ENCODE measurements at regions not wholly inside any gene's neighbourhood (a gene's known extent, or its start where the extent isn't known, plus 50 kb on each side); places are given as distances from the start of the nearest gene placed in this dataset.
"Not testable (repeated sequence)": the region's sequence is repeated elsewhere in the genome, so short reads cannot be mapped to it uniquely, and the experiment has no call there.

DNA sequence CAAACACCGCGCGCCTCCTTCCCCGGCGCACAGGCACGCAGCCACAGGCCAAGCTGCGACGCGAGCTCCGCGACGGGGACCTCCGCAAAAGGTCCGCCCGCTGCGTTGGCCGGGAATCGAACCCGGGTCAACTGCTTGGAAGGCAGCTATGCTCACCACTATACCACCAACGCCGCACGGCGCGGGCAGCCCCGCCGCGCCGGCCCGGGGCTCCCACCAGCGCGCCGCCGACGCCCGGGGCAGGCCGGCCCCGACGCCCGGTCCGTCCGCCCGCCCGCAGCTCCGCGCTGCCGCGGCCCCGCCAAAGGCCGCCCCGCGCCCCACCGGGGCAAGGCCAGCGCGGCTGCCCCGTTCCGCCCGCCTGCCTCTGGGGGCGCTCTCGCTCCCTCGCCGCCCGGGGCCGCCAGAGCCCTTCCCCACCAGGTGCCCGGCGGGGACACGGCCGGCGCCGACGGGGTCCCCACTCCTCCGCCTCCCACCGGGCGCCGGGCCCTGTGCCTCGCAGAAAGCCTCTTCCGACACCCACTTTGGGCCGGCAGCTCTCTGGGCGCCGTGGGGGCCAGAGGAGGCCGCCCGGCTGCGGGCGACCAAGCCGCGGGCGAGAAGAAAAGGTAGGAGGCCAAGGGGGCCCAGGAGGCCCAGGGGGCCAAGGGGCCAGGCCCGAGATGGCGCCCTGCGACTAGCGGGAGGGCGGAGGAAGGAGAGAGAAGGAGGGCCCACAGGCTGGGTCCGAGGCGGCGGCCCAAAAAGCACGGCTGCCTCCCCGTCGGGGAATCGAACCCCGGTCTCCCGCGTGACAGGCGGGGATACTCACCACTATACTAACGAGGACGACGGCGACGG lies 50.2 kb upstream of the FCGR2A start:
- DNase-seq: not testable (repeated sequence)

DNA sequence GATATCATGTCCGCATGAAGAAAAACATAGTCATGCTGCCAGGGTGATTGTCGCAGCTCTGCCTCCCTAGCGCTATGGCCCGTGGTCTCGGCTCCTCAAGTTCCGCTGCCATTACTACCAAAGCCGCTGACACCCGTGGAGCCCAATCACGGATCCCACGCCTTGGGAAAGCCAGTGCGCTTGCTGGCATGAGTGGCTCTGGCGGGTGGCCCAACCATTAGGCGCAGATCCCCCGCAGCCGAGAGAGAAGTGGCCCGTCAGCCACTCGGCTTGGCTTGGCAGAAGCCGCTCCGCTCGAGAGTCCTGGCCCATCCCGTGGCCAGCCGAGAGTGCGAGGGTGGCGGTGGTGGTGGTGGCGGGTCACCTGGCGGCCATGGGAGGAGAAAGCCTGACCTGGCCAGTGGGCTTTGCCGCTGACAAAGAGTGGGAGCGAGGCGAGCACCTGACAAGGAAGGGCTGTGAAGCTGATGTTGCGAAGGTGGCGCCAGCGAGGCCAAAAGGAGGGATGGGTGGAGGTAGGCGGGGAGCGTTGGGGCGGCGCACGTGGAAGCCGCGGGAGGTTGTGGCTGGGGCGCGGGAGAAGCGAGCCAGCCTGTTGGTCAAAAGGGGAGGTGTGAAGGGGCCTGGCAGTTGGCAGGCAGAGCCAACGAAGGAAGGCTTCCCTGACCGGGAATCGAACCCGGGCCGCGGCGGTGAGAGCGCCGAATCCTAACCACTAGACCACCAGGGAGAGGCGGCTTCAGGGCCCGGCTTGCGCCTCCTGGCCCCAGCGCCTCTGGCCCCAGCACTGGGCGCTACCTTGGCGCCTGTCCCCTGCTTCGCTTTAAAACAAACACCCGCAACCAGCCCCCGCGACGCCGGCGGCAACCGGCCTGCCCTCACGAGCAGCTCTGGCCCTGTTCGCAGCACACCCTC lies 51.0 kb upstream of the FCGR2A start:
- DNase-seq: not testable (repeated sequence)

DNA sequence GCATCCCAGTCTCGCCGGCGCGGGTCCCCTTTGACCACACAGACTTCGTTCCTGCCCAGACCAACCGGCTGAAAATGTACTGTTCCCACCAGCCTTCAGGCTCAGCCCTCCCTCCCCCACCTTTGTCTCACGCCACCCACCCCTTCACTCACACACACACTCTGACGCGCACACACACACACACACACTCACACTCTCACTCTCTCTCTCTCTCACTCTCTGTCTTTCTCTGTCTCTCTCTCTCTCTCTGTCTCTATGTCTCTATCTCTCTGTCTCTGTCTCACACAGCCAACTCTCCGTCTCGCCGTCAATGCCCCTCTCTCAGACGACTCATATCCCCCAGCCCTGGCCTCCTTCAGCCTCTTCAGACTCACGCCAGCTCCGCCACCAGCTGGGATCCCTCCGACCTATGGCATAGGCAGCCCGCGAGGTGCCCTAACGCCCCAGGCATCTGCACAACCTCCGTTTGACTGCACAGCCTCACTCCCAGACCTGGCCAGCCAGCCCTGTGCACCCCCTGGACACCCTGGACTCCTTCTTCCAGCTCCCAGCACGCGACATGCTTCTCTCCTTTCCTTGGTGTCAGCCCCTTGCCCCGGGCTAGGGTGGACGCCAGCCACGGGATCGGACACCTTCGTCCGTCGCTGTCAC lies 53.4 kb upstream of the FCGR2A start:
- not testable (repeated sequence) for DNase-seq

DNA sequence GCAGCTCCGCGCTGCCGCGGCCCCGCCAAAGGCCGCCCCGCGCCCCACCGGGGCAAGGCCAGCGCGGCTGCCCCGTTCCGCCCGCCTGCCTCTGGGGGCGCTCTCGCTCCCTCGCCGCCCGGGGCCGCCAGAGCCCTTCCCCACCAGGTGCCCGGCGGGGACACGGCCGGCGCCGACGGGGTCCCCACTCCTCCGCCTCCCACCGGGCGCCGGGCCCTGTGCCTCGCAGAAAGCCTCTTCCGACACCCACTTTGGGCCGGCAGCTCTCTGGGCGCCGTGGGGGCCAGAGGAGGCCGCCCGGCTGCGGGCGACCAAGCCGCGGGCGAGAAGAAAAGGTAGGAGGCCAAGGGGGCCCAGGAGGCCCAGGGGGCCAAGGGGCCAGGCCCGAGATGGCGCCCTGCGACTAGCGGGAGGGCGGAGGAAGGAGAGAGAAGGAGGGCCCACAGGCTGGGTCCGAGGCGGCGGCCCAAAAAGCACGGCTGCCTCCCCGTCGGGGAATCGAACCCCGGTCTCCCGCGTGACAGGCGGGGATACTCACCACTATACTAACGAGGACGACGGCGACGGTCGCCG lies 57.4 kb upstream of the FCGR2A start:
- not testable (repeated sequence) for DNase-seq

DNA sequence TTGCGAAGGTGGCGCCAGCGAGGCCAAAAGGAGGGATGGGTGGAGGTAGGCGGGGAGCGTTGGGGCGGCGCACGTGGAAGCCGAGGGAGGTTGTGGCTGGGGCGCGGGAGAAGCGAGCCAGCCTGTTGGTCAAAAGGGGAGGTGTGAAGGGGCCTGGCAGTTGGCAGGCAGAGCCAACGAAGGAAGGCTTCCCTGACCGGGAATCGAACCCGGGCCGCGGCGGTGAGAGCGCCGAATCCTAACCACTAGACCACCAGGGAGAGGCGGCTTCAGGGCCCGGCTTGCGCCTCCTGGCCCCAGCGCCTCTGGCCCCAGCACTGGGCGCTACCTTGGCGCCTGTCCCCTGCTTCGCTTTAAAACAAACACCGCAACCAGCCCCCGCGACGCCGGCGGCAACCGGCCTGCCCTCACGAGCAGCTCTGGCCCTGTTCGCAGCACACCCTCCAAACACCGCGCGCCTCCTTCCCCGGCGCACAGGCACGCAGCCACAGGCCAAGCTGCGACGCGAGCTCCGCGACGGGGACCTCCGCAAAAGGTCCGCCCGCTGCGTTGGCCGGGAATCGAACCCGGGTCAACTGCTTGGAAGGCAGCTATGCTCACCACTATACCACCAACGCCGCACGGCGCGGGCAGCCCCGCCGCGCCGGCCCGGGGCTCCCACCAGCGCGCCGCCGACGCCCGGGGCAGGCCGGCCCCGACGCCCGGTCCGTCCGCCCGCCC lies 58.1 kb upstream of the FCGR2A start:
- DNase-seq: not testable (repeated sequence)

DNA sequence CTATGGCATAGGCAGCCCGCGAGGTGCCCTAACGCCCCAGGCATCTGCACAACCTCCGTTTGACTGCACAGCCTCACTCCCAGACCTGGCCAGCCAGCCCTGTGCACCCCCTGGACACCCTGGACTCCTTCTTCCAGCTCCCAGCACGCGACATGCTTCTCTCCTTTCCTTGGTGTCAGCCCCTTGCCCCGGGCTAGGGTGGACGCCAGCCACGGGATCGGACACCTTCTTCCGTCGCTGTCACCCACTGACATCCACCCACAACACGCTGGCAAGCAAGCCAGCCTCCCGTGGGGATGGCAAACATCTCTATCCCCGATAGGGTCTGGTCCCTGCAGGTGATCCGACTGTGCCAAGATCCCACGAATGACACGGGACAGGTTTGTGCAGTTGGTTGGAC lies 60.5 kb upstream of the FCGR2A start:
- DNase-seq: peak; percentile 12

DNA sequence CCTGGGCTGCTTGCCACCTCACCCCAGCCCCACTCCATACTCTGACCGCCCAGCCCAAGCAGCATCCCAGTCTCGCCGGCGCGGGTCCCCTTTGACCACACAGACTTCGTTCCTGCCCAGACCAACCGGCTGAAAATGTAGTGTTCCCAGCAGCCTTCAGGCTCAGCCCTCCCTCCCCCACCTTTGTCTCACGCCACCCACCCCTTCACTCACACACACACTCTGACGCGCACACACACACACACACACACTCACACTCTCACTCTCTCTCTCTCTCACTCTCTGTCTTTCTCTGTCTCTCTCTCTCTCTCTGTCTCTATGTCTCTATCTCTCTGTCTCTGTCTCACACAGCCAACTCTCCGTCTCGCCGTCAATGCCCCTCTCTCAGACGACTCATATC lies 61.0 kb upstream of the FCGR2A start:
- DNase-seq: not testable (repeated sequence)

DNA sequence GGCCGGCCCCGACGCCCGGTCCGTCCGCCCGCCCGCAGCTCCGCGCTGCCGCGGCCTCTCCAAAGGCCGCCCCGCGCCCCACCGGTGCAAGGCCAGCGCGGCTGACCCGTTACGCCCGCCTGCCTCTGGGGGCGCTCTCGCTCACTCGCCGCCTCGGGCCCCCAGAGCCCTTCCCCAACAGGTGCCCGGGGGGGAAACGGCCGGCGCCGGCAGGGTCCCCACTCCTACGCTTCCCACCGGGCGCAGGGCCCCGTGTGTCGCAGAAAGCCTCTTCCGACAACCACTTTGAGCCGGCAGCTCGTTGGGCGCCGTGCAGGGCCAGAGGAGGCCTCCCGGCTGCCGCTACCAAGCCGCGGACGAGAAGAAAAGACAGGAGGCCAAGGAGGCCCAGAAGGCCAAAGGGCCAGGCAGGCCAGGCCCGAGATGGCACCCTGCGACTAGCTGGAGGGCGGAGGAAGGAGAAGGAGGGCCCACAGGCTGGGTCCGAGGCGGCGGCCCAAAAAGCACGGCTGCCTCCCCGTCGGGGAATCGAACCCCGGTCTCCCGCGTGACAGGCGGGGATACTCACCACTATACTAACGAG lies 64.9 kb upstream of the FCGR2A start:
- peak; percentile 79 for DNase-seq

DNA sequence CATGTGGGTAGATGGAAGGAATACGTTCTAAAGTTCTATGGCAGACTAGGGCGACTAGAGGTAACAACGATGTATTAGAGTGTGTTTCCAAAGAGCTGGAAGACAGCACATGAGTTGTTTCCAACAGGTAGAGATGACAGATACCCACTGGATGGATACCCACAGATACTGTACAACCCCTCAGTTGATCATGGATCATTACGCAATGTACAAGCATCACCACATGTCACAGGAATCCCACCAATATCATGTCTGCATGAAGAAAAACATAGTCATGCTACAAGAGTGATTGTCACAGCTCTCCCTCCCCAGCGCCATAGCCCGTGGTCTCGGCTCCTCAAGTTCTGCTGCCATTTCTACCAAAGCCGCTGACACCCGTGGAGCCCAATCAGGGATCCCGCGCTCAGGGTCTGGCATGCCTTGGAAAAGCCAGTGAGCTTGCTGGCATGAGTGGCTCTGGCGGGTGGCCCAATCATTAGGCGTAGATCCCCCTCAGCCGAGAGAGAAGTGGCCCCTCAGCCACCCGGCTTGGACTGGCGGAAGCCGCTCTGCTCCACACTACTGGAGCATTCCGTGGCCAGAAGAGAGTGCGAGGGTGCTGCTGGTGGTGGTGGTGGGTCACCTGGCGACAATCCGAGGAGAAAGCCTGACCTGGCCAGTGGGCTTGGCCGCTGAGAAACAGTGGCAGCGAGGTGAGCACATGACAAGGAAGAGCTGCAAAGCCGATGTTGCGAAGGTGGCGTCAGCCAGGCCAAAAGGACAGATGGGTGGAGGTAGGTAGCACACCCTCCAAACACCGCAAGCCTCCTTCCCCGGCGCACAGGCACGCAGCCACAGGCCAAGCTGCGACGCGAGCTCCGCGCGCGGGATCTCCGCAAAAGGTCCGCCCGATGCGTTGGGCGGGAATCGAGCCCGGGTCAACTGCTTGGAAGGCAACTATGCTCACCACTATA lies 65.7 kb upstream of the FCGR2A start:
- peak; percentile 57 for DNase-seq

DNA sequence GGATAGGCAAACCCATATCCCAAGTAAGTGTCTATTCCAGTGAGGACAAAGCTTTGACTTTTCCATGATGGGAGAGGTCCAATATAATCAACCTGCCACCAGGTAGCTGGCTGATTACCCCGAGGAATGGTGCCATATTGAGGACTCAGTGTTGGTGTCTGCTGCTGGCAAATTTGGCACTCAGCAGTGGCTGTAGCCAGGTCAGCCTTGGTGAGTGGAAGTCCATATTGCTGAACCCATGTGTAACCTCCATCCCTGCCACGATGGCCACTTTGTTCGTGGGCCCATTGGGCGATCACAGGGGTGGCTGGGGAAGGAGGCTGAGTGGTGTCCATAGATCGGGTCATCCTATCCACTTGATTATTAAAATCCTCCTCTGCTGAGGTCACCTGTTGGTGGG lies 65.5 kb upstream of the CFAP126 start:
- not testable (repeated sequence) for DNase-seq

DNA sequence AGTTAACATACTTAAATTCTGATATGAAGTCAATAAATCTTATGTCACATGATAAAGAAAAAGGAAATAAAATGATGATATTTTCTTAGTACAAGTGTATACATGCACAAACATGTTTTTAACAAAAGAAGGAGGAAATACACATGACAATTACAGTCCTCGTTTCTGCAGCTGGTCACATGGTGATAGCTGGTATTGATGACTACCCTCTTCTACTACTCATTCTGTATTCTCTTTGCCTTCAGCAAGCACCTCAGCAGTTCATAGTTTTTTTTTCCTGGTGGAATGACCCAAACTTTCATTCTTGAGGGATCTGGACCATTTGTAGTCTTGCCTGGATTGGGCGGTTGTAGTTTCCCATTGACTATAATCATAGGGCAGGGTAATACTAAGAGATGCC lies 64.4 kb upstream of the CFAP126 start:
- DNase-seq: no peak

DNA sequence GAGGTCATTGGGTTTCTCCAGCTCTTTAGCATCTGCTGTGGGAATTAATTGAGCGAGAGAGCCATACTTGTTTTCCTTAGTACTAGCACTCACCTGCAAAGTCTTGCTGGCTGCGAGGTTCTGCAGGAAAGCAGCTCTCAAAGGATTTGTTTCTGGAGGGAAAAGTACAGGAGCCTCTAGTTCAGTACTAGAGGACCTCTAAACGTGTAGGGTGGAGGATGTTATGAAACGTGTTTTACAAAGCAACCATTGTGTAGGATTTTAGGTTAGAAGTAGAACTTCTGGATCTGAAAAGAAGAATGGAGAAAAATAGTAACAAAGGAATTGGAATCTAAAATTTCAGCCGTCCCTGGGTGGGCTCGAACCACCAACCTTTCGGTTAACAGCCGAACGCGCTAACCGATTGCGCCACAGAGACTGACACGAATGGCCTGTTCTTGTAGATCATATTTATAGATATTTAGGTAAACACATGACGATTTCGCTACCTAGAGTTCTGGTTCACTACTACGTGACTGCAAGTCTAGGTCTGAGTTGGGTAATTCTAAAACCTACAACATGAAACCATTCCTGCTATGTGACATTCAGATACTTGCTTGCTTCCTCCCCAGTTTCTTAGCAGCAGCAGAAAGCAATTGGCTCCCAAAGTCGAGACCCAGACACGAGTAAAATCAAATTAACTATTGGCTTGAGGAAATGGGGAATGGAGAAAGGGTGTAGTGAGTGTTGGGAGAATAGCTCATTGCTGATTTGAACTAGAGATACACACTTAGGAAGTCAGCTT lies 60.2 kb upstream of the CFAP126 start:
- peak; percentile 77 for DNase-seq

DNA sequence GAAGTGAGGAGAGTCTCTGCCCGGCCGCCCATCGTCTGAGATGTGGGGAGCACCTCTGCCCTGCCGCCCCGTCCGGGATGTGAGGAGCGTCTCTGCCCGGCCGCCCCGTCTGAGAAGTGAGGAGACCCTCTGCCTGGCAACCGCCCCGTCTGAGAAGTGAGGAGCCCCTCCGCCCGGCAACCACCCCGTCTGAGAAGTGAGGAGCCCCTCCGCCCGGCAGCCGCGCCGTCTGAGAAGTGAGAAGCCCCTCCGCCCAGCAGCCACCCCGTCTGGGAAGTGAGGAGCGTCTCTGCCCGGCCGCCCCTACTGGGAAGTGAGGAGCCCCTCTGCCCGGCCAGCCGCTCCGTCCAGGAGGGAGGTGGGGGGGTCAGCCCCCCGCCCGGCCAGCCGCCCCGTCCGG lies 55.2 kb upstream of the CFAP126 start:
- not testable (repeated sequence) for DNase-seq

DNA sequence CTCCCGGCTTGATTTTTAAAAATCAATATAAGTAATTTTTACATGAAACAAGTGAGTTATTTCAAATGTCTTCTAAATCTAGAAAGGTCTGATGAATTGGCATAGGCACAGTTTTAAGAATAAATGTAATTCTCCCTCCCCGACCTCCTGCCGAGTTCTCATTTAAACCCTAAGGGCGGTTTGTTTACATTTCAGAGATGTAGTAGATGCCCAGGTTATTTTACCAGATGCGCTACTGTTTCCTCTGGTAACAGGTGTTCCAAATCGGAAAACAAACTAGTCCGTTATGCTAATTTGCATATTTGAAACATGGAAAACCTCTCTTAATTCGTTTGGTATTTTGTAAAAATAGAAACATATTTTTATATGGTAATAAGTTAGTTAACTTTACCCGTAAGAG lies 53.8 kb upstream of the CFAP126 start:
- DNase-seq: no peak

DNA sequence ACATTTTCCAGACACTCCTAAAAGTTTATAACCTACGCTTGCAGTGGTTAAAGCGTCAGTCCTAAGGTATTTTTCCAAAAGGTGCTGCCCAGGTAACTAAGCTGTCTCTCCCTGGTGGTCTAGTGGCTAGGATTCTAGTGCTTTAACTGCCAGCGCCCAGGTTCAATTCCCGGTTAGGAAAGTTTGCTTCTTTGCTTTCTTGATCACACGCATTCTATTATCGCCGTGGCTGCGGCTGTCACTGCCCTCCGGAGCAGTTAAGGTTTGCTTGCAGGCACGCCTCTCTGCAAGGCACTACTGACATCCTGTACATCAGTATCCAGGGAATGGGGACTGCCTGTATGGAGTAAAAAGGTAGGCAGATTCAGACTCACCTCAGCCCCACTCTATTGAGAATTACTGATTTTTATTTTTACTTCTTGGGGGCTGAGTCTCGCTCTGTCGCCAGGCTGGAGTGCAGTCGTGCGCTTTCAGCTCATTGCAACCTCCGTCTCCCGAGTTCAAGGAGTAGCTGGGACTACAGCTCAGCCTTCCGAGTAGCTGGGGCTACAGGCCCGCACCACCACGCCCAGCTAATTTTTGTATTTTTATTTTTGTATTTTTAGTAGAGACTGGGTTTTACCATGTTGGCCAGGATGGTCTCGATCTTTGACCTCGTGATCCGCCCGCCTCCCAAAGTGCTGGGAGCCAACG lies 53.2 kb upstream of the CFAP126 start:
- DNase-seq: no peak

DNA sequence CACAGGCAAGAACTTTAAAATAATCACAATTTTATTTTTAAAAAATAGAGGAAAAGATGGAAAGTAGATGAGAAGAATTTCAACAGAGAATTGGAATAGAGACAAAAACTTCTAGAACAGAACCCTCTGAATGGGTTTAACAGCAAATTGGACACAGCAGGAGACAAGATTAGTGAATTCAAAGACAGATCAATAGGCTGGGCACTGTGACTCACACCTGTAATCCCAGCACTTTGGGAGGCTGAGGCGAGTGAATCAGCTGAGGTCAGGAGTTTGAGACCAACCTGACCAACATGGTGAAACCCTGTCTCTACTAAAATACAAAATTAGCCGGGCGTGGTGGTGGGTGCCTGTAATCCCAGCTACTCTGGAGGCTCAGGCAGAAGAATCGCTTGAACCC lies 49.9 kb upstream of the CFAP126 start:
- DNase-seq: not testable (repeated sequence)

Measured in activated CD4-positive, alpha-beta T cell treated with anti-CD3 and anti-CD28 coated beads for 48 hours (primary cell).